K562 (cell line): ENCODE measurements at regions not wholly inside any gene's neighbourhood (a gene's known extent, or its start where the extent isn't known, plus 50 kb on each side); places are given as distances from the start of the nearest gene placed in this dataset.

Source experiments
- ARHGAP35 ChIP-seq: fragments of 450-650 bp; IDR thresholded peaks from 2 replicates; pipeline ENCODE4 v1.6.1; 2018; ENCODE audit not compliant: partially characterized antibody
- BHLHE40 ChIP-seq: IDR thresholded peaks from 2 replicates; pipeline ENCODE4 v1.6.1; 2011; ENCODE audit warnings: low read length, improper control_type of control experiment
- CBX8 ChIP-seq: fragments of 200-600 bp; sonication (generic); IDR thresholded peaks from 2 replicates; pipeline ENCODE4 v1.6.1; 2012; ENCODE audit warnings: borderline replicate concordance, mixed run types, low read depth, mild to moderate bottlenecking, moderate library complexity, mixed read lengths, low read length, control low read depth, inconsistent platforms; ENCODE audit not compliant: poor library complexity, severe bottlenecking; ENCODE audit errors: extremely low read depth
- ETV6 ChIP-seq, 3 experiments: fragments of 150-350 bp in 1 of 3; sonication (generic) in 1 of 3; formaldehyde crosslinking in 1 of 3; IDR thresholded peaks; 2 replicates each; pipeline versions ENCODE4 v1.6.1 to v1.8.0; 2014 to 2022; ENCODE audit warnings: borderline replicate concordance in 2 of 3, low read depth in 2 of 3, antibody characterized with exemption in 1 of 3, low read length in 1 of 3, mild to moderate bottlenecking in 1 of 3, missing genetic modification reagents in 1 of 3
- HCFC1 ChIP-seq: IDR thresholded peaks from 2 replicates; pipeline ENCODE4 v1.6.1; 2012; ENCODE audit warnings: low read depth, low read length, improper control_type of control experiment
- HEY1 ChIP-seq: fragments of 250-450 bp; sonication (Bioruptor Pico); IDR thresholded peaks from 2 replicates; pipeline ENCODE4 v1.5.0; 2020; ENCODE audit warnings: mild to moderate bottlenecking, moderate library complexity, borderline replicate concordance
- KHSRP ChIP-seq: fragments of 450-650 bp; IDR thresholded peaks from 2 replicates; pipeline ENCODE4 v1.6.1; 2017
- SMARCA5 ChIP-seq: fragments of 450-650 bp; IDR thresholded peaks from 2 replicates; pipeline ENCODE4 v1.6.1; 2016
- TSC22D4 ChIP-seq: fragments of 450-650 bp; IDR thresholded peaks from 2 replicates; pipeline ENCODE4 v1.6.1; 2016; ENCODE audit warnings: missing genetic modification characterization, missing biosample characterization, control low read depth
- ZNF274 ChIP-seq: IDR thresholded peaks from 2 replicates; pipeline ENCODE4 v1.6.1; 2011; ENCODE audit warnings: low read depth, mild to moderate bottlenecking, low read length, moderate library complexity, borderline replicate concordance
- ZNF766 ChIP-seq: fragments of 200-800 bp; sonication (Bioruptor generic); conservative IDR thresholded peaks from 2 replicates; pipeline ENCODE4 v1.6.1; 2016; ENCODE audit warnings: missing genetic modification characterization, missing compliant biosample characterization
- TF ChIP-seq, protein P1 (sequence below): fragments of 200-800 bp; sonication (Bioruptor generic); IDR thresholded peaks from 2 replicates; pipeline ENCODE4 v1.6.1; 2016; ENCODE audit warnings: missing genetic modification characterization, missing compliant biosample characterization
- TF ChIP-seq, protein P2 (sequence below): fragments of 450-650 bp; IDR thresholded peaks from 2 replicates; pipeline ENCODE4 v1.6.1; 2016; ENCODE audit warnings: borderline replicate concordance
- TF ChIP-seq, protein P3 (sequence below): sonication (generic); formaldehyde crosslinking; IDR thresholded peaks from 2 replicates; pipeline ENCODE4 v1.8.1; 2023; ENCODE audit warnings: mild to moderate bottlenecking, missing genetic modification reagents
- TF ChIP-seq, protein P4 (sequence below): fragments of 450-650 bp; formaldehyde crosslinking; IDR thresholded peaks from 2 replicates; pipeline ENCODE4 v1.4.0; 2020; ENCODE audit warnings: mild to moderate bottlenecking, mixed read lengths

DNA sequence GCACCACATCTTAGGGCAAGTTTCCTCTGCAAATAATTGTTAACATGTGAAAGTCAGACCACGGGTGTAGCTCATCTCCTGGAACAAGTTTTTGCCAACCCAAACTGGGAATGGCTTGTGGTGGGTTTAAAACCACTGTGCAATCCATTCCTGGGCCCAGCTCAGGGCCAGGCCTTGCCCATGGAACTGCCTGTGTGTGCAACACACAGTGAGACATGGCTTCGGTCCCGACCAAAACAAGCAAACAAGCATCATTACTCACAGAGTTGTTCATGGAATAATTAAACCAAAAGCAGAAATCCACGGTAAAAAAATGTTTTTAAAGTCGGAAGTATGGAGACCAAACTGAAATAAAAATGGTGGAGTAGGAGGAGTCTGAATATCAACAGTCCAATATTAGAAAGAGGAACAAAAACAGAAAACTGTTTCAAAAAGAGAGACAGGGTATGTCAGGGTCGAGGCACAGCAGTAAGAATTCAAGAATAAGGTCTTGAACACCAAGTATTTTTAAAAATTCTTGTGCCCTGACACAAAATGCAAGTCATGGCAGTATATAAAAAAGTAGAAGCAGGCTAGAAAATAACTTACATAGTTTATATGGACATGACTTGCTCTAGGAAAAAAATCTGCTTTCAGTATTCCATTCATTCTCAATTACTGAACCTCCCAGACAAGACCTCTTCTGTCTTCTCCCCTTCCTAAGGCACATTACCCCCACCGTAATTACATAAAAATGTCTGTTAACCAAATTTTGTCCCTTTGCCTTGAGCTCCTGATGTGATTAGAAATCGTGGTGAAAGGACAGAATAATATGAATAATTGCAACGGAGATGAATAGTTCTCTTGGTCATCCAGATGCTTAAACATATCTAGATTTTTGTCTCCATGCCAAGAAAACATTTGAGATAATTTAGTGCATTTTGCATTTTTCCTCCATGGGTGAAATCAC is 88.4 kb downstream of the FAS start (continued):
- TF ChIP-seq, protein P1, sequence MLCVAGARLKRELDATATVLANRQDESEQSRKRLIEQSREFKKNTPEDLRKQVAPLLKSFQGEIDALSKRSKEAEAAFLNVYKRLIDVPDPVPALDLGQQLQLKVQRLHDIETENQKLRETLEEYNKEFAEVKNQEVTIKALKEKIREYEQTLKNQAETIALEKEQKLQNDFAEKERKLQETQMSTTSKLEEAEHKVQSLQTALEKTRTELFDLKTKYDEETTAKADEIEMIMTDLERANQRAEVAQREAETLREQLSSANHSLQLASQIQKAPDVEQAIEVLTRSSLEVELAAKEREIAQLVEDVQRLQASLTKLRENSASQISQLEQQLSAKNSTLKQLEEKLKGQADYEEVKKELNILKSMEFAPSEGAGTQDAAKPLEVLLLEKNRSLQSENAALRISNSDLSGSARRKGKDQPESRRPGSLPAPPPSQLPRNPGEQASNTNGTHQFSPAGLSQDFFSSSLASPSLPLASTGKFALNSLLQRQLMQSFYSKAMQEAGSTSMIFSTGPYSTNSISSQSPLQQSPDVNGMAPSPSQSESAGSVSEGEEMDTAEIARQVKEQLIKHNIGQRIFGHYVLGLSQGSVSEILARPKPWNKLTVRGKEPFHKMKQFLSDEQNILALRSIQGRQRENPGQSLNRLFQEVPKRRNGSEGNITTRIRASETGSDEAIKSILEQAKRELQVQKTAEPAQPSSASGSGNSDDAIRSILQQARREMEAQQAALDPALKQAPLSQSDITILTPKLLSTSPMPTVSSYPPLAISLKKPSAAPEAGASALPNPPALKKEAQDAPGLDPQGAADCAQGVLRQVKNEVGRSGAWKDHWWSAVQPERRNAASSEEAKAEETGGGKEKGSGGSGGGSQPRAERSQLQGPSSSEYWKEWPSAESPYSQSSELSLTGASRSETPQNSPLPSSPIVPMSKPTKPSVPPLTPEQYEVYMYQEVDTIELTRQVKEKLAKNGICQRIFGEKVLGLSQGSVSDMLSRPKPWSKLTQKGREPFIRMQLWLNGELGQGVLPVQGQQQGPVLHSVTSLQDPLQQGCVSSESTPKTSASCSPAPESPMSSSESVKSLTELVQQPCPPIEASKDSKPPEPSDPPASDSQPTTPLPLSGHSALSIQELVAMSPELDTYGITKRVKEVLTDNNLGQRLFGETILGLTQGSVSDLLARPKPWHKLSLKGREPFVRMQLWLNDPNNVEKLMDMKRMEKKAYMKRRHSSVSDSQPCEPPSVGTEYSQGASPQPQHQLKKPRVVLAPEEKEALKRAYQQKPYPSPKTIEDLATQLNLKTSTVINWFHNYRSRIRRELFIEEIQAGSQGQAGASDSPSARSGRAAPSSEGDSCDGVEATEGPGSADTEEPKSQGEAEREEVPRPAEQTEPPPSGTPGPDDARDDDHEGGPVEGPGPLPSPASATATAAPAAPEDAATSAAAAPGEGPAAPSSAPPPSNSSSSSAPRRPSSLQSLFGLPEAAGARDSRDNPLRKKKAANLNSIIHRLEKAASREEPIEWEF (CRISPR knock-in tag) = 0 out of 2 replicates have a peak, but pooled peaks have one; percentile 65
- TF ChIP-seq, protein P2, sequence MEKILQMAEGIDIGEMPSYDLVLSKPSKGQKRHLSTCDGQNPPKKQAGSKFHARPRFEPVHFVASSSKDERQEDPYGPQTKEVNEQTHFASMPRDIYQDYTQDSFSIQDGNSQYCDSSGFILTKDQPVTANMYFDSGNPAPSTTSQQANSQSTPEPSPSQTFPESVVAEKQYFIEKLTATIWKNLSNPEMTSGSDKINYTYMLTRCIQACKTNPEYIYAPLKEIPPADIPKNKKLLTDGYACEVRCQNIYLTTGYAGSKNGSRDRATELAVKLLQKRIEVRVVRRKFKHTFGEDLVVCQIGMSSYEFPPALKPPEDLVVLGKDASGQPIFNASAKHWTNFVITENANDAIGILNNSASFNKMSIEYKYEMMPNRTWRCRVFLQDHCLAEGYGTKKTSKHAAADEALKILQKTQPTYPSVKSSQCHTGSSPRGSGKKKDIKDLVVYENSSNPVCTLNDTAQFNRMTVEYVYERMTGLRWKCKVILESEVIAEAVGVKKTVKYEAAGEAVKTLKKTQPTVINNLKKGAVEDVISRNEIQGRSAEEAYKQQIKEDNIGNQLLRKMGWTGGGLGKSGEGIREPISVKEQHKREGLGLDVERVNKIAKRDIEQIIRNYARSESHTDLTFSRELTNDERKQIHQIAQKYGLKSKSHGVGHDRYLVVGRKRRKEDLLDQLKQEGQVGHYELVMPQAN = no peak
- no peak for TF ChIP-seq HCFC1
- no peak for TF ChIP-seq CBX8
- no peak for TF ChIP-seq ARHGAP35
- TF ChIP-seq, protein P3, sequence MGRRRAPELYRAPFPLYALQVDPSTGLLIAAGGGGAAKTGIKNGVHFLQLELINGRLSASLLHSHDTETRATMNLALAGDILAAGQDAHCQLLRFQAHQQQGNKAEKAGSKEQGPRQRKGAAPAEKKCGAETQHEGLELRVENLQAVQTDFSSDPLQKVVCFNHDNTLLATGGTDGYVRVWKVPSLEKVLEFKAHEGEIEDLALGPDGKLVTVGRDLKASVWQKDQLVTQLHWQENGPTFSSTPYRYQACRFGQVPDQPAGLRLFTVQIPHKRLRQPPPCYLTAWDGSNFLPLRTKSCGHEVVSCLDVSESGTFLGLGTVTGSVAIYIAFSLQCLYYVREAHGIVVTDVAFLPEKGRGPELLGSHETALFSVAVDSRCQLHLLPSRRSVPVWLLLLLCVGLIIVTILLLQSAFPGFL (CRISPR knock-in tag) = no peak
- no peak for TF ChIP-seq ETV6 (IDR thresholded peaks at IDR 0.05; ENCODE audit: borderline replicate concordance in 1 of 2, low read depth in 2 of 2, low read length in 1 of 2)
- no peak for TF ChIP-seq ETV6 (CRISPR knock-in tag; IDR thresholded peaks at IDR 0.05; ENCODE audit: borderline replicate concordance)
- TF ChIP-seq TSC22D4 (tag) = no peak
- no peak for TF ChIP-seq BHLHE40
- no peak for TF ChIP-seq ZNF766 (CRISPR knock-in tag)
- no peak for TF ChIP-seq KHSRP
- TF ChIP-seq, protein P4, sequence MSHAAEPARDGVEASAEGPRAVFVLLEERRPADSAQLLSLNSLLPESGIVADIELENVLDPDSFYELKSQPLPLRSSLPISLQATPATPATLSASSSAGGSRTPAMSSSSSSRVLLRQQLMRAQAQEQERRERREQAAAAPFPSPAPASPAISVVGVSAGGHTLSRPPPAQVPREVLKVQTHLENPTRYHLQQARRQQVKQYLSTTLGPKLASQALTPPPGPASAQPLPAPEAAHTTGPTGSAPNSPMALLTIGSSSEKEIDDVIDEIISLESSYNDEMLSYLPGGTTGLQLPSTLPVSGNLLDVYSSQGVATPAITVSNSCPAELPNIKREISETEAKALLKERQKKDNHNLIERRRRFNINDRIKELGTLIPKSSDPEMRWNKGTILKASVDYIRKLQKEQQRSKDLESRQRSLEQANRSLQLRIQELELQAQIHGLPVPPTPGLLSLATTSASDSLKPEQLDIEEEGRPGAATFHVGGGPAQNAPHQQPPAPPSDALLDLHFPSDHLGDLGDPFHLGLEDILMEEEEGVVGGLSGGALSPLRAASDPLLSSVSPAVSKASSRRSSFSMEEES (CRISPR knock-in tag) = no peak
- no peak for TF ChIP-seq HEY1 (CRISPR knock-in tag)
- TF ChIP-seq SMARCA5 = no peak
- no peak for TF ChIP-seq ZNF274
